ENCODE measurements at regions not wholly inside any gene's neighbourhood (a gene's known extent, or its start where the extent isn't known, plus 50 kb on each side); places are given as distances from the start of the nearest gene placed in this dataset.
A peak's percentile ranks its signal among the peaks of the same experiment; 100 is the strongest.

GRCh38 chr14:80381807-80382363, 170.6 kb upstream of the DIO2 start:
- Histone ChIP-seq H3K27ac (ENCODE audit: low read length) (no peak overlapping the region), H3K4me3 (ENCODE audit: low read length) (no peak overlapping the region), H3K9me3 (replicated peaks; ENCODE audit: control insufficient read depth, low read depth, low read length) (no peaks in the 10 kb centered on the region), H3K36me3 (ENCODE audit: control insufficient read depth, insufficient read depth, low read length) (no peaks in the 10 kb centered on the region), H3K27me3 (ENCODE audit: control insufficient read depth, insufficient read depth, low read length) (no peaks in the 10 kb centered on the region), H3K4me1 (ENCODE audit: control insufficient read depth, insufficient read depth, low read length) (no peaks in the 10 kb centered on the region)
- DNase-seq = no peak
- WGBS (ENCODE audit: insufficient coverage) = 92% methylated on average over 3 of the region's 5 CpGs

GRCh38 chr14:80379035-80379434, 167.7 kb upstream of the DIO2 start:
- Histone ChIP-seq H3K9me3 (replicated peaks; ENCODE audit: control insufficient read depth, low read depth, low read length) (no peaks in the 10 kb centered on the region), H3K4me1 (ENCODE audit: control insufficient read depth, insufficient read depth, low read length) (no peaks in the 10 kb centered on the region), H3K27me3 (ENCODE audit: control insufficient read depth, insufficient read depth, low read length) (no peaks in the 10 kb centered on the region), H3K4me3 (ENCODE audit: low read length) (no peak overlapping the region), H3K27ac (ENCODE audit: low read length) (no peak overlapping the region), H3K36me3 (ENCODE audit: control insufficient read depth, insufficient read depth, low read length) (no peaks in the 10 kb centered on the region)
- DNase-seq = no peak
- no CpG with 5 or more reads among the region's 1 CpG for WGBS (ENCODE audit: insufficient coverage)

- H3K36me3 ChIP-seq (ENCODE audit: control insufficient read depth, insufficient read depth, low read length) = no peaks in the 10 kb centered on the region
- 96% methylated on average over 5 of the region's 9 CpGs for WGBS (ENCODE audit: insufficient coverage)
- no peak overlapping the region for H3K4me3 ChIP-seq (ENCODE audit: low read length)
- H3K27ac ChIP-seq (ENCODE audit: low read length) = no peak overlapping the region
- H3K9me3 ChIP-seq (replicated peaks; ENCODE audit: control insufficient read depth, low read depth, low read length) = no peaks in the 10 kb centered on the region
- H3K4me1 ChIP-seq (ENCODE audit: control insufficient read depth, insufficient read depth, low read length) = no peaks in the 10 kb centered on the region
- DNase-seq = no peak
- no peaks in the 10 kb centered on the region for H3K27me3 ChIP-seq (ENCODE audit: control insufficient read depth, insufficient read depth, low read length)
Observed at GRCh38 chr14:80378084-80378690, 166.9 kb upstream of the DIO2 start.

DNA sequence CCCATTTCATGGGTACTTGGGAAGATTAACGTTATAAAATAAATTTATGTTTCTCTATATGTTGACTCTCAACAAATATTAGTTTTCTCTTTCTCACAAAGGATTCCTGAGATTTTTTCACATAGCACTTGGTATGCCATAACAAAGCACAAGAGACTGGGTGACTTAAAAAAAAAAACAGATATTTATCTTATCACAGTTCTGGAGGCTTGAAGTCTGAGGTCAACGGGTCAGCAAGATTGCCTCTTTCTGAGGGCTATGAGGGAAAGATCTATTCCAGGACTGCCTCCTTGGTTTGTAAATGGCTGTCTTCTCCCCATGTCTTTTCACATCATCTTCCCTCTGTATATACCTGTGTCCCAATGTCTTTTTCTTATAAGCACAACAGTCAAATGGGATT, 153.5 kb upstream of the DIO2 start:
- H3K4me3 ChIP-seq (ENCODE audit: low read length) = no peak overlapping the region
- H3K36me3 ChIP-seq (ENCODE audit: control insufficient read depth, insufficient read depth, low read length) = no peaks in the 10 kb centered on the region
- no peaks in the 10 kb centered on the region for H3K27me3 ChIP-seq (ENCODE audit: control insufficient read depth, insufficient read depth, low read length)
- no peaks in the 10 kb centered on the region for H3K4me1 ChIP-seq (ENCODE audit: control insufficient read depth, insufficient read depth, low read length)
- no peak overlapping the region for H3K27ac ChIP-seq (ENCODE audit: low read length)
- no CpG with 5 or more reads among the region's 2 CpGs for WGBS (ENCODE audit: insufficient coverage)
- no peak for DNase-seq
- peaks cover 2% of the 10 kb centered on the region for H3K9me3 ChIP-seq (replicated peaks; ENCODE audit: control insufficient read depth, low read depth, low read length)

GRCh38 chr14:80364274-80364673, 153.0 kb upstream of the DIO2 start:
- H3K27ac ChIP-seq (ENCODE audit: low read length) = no peak overlapping the region
- no peaks in the 10 kb centered on the region for H3K27me3 ChIP-seq (ENCODE audit: control insufficient read depth, insufficient read depth, low read length)
- no peak overlapping the region for H3K4me3 ChIP-seq (ENCODE audit: low read length)
- H3K4me1 ChIP-seq (ENCODE audit: control insufficient read depth, insufficient read depth, low read length) = no peaks in the 10 kb centered on the region
- no peaks in the 10 kb centered on the region for H3K36me3 ChIP-seq (ENCODE audit: control insufficient read depth, insufficient read depth, low read length)
- peaks cover 2% of the 10 kb centered on the region for H3K9me3 ChIP-seq (replicated peaks; ENCODE audit: control insufficient read depth, low read depth, low read length)
- no CpG with 5 or more reads among the region's 1 CpG for WGBS (ENCODE audit: insufficient coverage)
- DNase-seq = peak; percentile 2

DNA sequence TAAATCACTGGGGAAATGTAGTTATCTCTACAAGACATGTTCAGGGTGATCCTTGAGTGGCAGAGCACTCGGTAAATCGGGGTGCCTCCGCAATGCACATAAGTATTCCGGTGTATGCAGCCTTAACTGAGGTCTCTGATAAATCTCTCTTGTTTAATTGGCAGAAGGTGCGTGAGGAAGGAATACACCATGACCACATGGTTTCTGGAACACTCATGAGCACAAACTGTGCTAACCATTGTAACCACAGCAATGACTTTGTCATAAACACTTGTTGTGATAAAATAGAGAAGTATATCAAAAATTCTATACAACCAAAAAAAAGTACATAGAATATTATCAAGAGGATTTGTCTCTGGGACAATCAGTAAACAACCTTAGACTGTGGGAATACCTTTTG, 146.8 kb upstream of the DIO2 start:
- H3K9me3 ChIP-seq (replicated peaks; ENCODE audit: control insufficient read depth, low read depth, low read length) = peaks cover under 1% of the 10 kb centered on the region
- H3K27ac ChIP-seq (ENCODE audit: low read length) = no peak overlapping the region
- H3K4me3 ChIP-seq (ENCODE audit: low read length) = no peak overlapping the region
- no peaks in the 10 kb centered on the region for H3K36me3 ChIP-seq (ENCODE audit: control insufficient read depth, insufficient read depth, low read length)
- DNase-seq = no peak
- H3K27me3 ChIP-seq (ENCODE audit: control insufficient read depth, insufficient read depth, low read length) = no peaks in the 10 kb centered on the region
- WGBS (ENCODE audit: insufficient coverage) = 70% methylated on average over 4 of the region's 5 CpGs
- H3K4me1 ChIP-seq (ENCODE audit: control insufficient read depth, insufficient read depth, low read length) = no peaks in the 10 kb centered on the region

GRCh38 chr14:80356413-80356812, 145.1 kb upstream of the DIO2 start:
- no CpG with 5 or more reads among the region's 2 CpGs for WGBS (ENCODE audit: insufficient coverage)

DNA sequence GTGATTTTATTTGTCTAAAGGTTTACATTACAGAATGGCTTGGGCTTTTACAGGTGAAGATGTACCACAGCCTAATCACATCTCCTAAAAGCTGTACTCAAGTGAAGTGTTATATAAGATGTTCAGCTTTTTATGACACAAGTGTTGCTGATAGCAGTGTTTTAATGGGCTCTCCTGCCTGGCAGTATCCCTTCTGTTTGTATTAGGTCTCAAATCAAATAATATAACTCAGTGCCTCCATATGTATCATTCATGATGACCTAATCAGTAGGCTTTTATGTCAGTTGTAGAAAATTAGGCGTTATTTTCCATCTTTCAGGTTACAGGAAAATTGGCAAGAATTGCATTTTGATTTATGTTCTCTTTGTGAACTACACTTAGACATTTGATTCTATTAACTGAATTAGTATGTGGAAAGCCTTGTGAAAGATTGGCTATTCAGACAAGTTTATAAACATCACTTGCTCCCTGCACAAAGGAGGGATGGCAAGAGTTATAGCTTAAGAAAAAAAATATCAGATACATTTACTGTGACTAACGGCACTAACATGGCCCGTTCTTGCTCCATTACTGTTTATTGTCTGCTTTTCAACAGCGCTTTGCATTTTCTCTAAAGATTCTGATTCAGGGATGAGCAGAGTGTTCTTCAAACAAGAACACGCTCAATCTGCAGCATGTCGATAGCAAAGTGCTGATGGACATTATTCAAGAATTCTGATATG, 143.7 kb upstream of the DIO2 start:
- WGBS (ENCODE audit: insufficient coverage) = 93% methylated on average over 3 of the region's 6 CpGs
- no peak for DNase-seq
- Histone ChIP-seq H3K36me3 (ENCODE audit: control insufficient read depth, insufficient read depth, low read length) (no peaks in the 10 kb centered on the region), H3K4me3 (ENCODE audit: low read length) (no peak overlapping the region), H3K9me3 (replicated peaks; ENCODE audit: control insufficient read depth, low read depth, low read length) (no peaks in the 10 kb centered on the region), H3K27me3 (ENCODE audit: control insufficient read depth, insufficient read depth, low read length) (no peaks in the 10 kb centered on the region), H3K27ac (ENCODE audit: low read length) (no peak overlapping the region), H3K4me1 (ENCODE audit: control insufficient read depth, insufficient read depth, low read length) (no peaks in the 10 kb centered on the region)

More at GRCh38 chr14:80356413-80356812, 145.1 kb upstream of the DIO2 start:
- Histone ChIP-seq H3K27me3 (ENCODE audit: control insufficient read depth, insufficient read depth, low read length) (no peaks in the 10 kb centered on the region), H3K4me3 (ENCODE audit: low read length) (no peak overlapping the region), H3K36me3 (ENCODE audit: control insufficient read depth, insufficient read depth, low read length) (no peaks in the 10 kb centered on the region), H3K4me1 (ENCODE audit: control insufficient read depth, insufficient read depth, low read length) (no peaks in the 10 kb centered on the region), H3K9me3 (replicated peaks; ENCODE audit: control insufficient read depth, low read depth, low read length) (no peaks in the 10 kb centered on the region), H3K27ac (ENCODE audit: low read length) (no peak overlapping the region)
- peak; percentile 2 for DNase-seq

DNA sequence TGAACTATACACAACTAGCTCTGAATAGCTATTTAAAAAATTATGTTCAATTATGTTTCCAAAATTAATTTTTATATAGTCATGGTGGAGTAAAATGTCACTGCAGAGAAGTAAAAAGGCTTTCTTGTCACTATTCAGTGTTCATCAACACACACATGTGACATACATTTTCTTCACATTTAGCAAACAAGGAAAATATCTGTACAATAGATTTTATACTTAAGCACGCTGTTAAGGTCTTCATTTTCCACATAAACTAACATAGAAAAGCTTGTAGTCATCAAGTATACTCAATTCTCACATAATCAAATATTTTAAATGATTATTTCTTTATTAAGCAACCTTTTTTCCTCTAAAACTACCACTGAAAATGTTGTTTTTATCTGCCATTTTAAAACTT, 141.2 kb upstream of the DIO2 start:
- no peaks in the 10 kb centered on the region for H3K4me1 ChIP-seq (ENCODE audit: control insufficient read depth, insufficient read depth, low read length)
- DNase-seq = no peak
- no CpG with 5 or more reads among the region's 1 CpG for WGBS (ENCODE audit: insufficient coverage)
- no peaks in the 10 kb centered on the region for H3K36me3 ChIP-seq (ENCODE audit: control insufficient read depth, insufficient read depth, low read length)
- H3K27me3 ChIP-seq (ENCODE audit: control insufficient read depth, insufficient read depth, low read length) = no peaks in the 10 kb centered on the region
- no peaks in the 10 kb centered on the region for H3K9me3 ChIP-seq (replicated peaks; ENCODE audit: control insufficient read depth, low read depth, low read length)
- H3K4me3 ChIP-seq (ENCODE audit: low read length) = no peak overlapping the region
- no peak overlapping the region for H3K27ac ChIP-seq (ENCODE audit: low read length)

- WGBS (ENCODE audit: insufficient coverage) = 83% methylated on average over 1 of the region's 6 CpGs
- Histone ChIP-seq H3K4me3 (ENCODE audit: low read length) (no peak overlapping the region), H3K27me3 (ENCODE audit: control insufficient read depth, insufficient read depth, low read length) (no peaks in the 10 kb centered on the region), H3K27ac (ENCODE audit: low read length) (no peak overlapping the region), H3K4me1 (ENCODE audit: control insufficient read depth, insufficient read depth, low read length) (no peaks in the 10 kb centered on the region), H3K36me3 (ENCODE audit: control insufficient read depth, insufficient read depth, low read length) (no peaks in the 10 kb centered on the region), H3K9me3 (replicated peaks; ENCODE audit: control insufficient read depth, low read depth, low read length) (no peaks in the 10 kb centered on the region)
- no peak for DNase-seq
Observed at GRCh38 chr14:80350707-80351106, 139.4 kb upstream of the DIO2 start.

Measured in muscle of leg (tissue), 3 donors.